ENCODE measurements at regions not wholly inside any gene's neighbourhood (a gene's known extent, or its start where the extent isn't known, plus 50 kb on each side); places are given as distances from the start of the nearest gene placed in this dataset.

GRCh38 chr1:79790950-79791349 lies 784.4 kb upstream of the ADGRL4 start:
- Histone ChIP-seq H3K9me3 (ENCODE audit: low read length) (peaks cover 16% of the 10 kb centered on the region; the same call in 1 of the 2 replicates), H3K79me2 (ENCODE audit: insufficient read depth, low read depth, low read length) (no peaks in the 10 kb centered on the region), H3K9me2 (ENCODE audit: insufficient read depth, low read length) (no peaks in the 10 kb centered on the region), H3K36me3 (ENCODE audit: insufficient read depth, low read length) (no peaks in the 10 kb centered on the region), H3K4me1 (ENCODE audit: insufficient read depth, low read length, poor library complexity, severe bottlenecking) (peaks cover 8% of the 10 kb centered on the region), H3K4me3 (ENCODE audit: low read depth, low read length, poor library complexity, severe bottlenecking) (no peak overlapping the region), H4K20me1 (ENCODE audit: insufficient read depth, low read length) (no peaks in the 10 kb centered on the region), H3K4me2 (ENCODE audit: low read length) (no peak overlapping the region), H3K27ac (ENCODE audit: low read depth, low read length, poor library complexity, severe bottlenecking) (no peak overlapping the region), H2AFZ (ENCODE audit: low read length) (peak overlapping the region; percentile 43)
- POLR2A ChIA-PET: interaction anchor here (2.1 to 2.4 kb wide), 2 partner anchors 9 to 14 kb away, joined by 6 read pairs; no protein-coding TSS in a partner anchor
- no TSS peak for BruUV-seq (replicated peaks)
- TF ChIP-seq EZH2phosphoT487 (IDR thresholded peaks at IDR 0.05; ENCODE audit: borderline replicate concordance, low read depth, low read length) (no peak), CTCF (conservative IDR thresholded peaks at IDR 0.05; ENCODE audit: low read length) (no peak)
- no peak for DNase-seq (ENCODE audit: low spot score)
- intact Hi-C loops (cut with micrococcal nuclease; ENCODE audit: unreplicated experiment): no loop called here
- CTCF ChIA-PET (ENCODE audit: unreplicated experiment): no interaction called here

GRCh38 chr1:79787631-79788030 lies 781.1 kb upstream of the ADGRL4 start:
- Histone ChIP-seq H3K4me2 (ENCODE audit: low read length) (no peak overlapping the region), H2AFZ (ENCODE audit: low read length) (no peak overlapping the region), H3K9me3 (ENCODE audit: low read length) (no peaks in the 10 kb centered on the region), H4K20me1 (ENCODE audit: insufficient read depth, low read length) (no peaks in the 10 kb centered on the region), H3K36me3 (ENCODE audit: insufficient read depth, low read length) (no peaks in the 10 kb centered on the region), H3K9me2 (ENCODE audit: insufficient read depth, low read length) (no peaks in the 10 kb centered on the region), H3K4me1 (ENCODE audit: insufficient read depth, low read length, poor library complexity, severe bottlenecking) (peaks cover 16% of the 10 kb centered on the region), H3K79me2 (ENCODE audit: insufficient read depth, low read depth, low read length) (no peaks in the 10 kb centered on the region), H3K27ac (ENCODE audit: low read depth, low read length, poor library complexity, severe bottlenecking) (no peak overlapping the region), H3K4me3 (ENCODE audit: low read depth, low read length, poor library complexity, severe bottlenecking) (no peak overlapping the region)
- intact Hi-C loops (cut with micrococcal nuclease; ENCODE audit: unreplicated experiment): no loop called here
- CTCF ChIA-PET (ENCODE audit: unreplicated experiment): no interaction called here
- DNase-seq (ENCODE audit: low spot score): no peak
- no TSS peak for BruUV-seq (replicated peaks)
- POLR2A ChIA-PET: interaction anchor here (0.7 kb wide), 1 partner anchor 440 kb away, joined by 3 read pairs; no protein-coding TSS in a partner anchor
- TF ChIP-seq EZH2phosphoT487 (IDR thresholded peaks at IDR 0.05; ENCODE audit: borderline replicate concordance, low read depth, low read length): no peak
- no peak for TF ChIP-seq CTCF (conservative IDR thresholded peaks at IDR 0.05; ENCODE audit: low read length)

GRCh38 chr1:79785964-79786363 lies 779.4 kb upstream of the ADGRL4 start:
- intact Hi-C loops (cut with micrococcal nuclease; ENCODE audit: unreplicated experiment): no loop called here
- Histone ChIP-seq H3K4me1 (ENCODE audit: insufficient read depth, low read length, poor library complexity, severe bottlenecking) (peaks cover 9% of the 10 kb centered on the region), H3K36me3 (ENCODE audit: insufficient read depth, low read length) (no peaks in the 10 kb centered on the region), H3K9me2 (ENCODE audit: insufficient read depth, low read length) (no peaks in the 10 kb centered on the region), H3K27ac (ENCODE audit: low read depth, low read length, poor library complexity, severe bottlenecking) (no peak overlapping the region), H3K9me3 (ENCODE audit: low read length) (no peaks in the 10 kb centered on the region), H3K4me3 (ENCODE audit: low read depth, low read length, poor library complexity, severe bottlenecking) (no peak overlapping the region), H4K20me1 (ENCODE audit: insufficient read depth, low read length) (no peaks in the 10 kb centered on the region), H3K4me2 (ENCODE audit: low read length) (no peak overlapping the region), H3K79me2 (ENCODE audit: insufficient read depth, low read depth, low read length) (no peaks in the 10 kb centered on the region), H2AFZ (ENCODE audit: low read length) (peak overlapping the region; percentile 36; the same call in 1 of the 2 replicates)
- no TSS peak for BruUV-seq (replicated peaks)
- no peak for TF ChIP-seq EZH2phosphoT487 (IDR thresholded peaks at IDR 0.05; ENCODE audit: borderline replicate concordance, low read depth, low read length)
- TF ChIP-seq CTCF (conservative IDR thresholded peaks at IDR 0.05; ENCODE audit: low read length): no peak
- DNase-seq (ENCODE audit: low spot score): no peak
- POLR2A ChIA-PET: interaction anchor here (1.1 to 1.6 kb wide), 3 partner anchors 9 to 14 kb away, joined by 3 to 5 read pairs (median 5); no protein-coding TSS in a partner anchor
- CTCF ChIA-PET (ENCODE audit: unreplicated experiment): no interaction called here
